Pancreas (tissue), 10 donors: ENCODE measurements at regions not wholly inside any gene's neighbourhood (a gene's known extent, or its start where the extent isn't known, plus 50 kb on each side); places are given as distances from the start of the nearest gene placed in this dataset.

ENCODE experiments used
- ATAC-seq, 4 donors: fragments of 200-7000 bp; cut with Tn5 transposase; one replicate each; pipeline versions ENCODE4 v1.8.0 to v1.9.1; 2020; ENCODE audit warnings: mild to moderate bottlenecking in 4 of 4, moderate library complexity in 4 of 4
- DNase-seq, 6 donors: peaks; one replicate each; pipeline ENCODE4 v3.0.0-alpha.2; 2020
- FAIRE-seq: peaks from 2 replicates; lab custom pipeline; 2012; peaks lifted over from hg19 to GRCh38; lab: Jason Lieb, UNC
- H3K27ac ChIP-seq, 4 donors: fragments of 200-600 bp; sonication (generic); 1 replicate in 3 of 4; 2 replicates in 1 of 4; pipeline versions ENCODE4 v1.5.0 to v1.8.0; 2020
- H3K27me3 ChIP-seq, 4 donors: fragments of 200-600 bp; one replicate each; pipeline ENCODE4 v1.8.0; 2021
- H3K36me3 ChIP-seq, 3 donors: fragments of 200-600 bp; sonication (generic) in 1 of 3; one replicate each; pipeline versions ENCODE4 v1.5.0 to v1.8.0; 2020 to 2021
- H3K4me1 ChIP-seq, 3 donors: fragments of 200-600 bp; one replicate each; pipeline ENCODE4 v1.8.0; 2021
- H3K4me3 ChIP-seq, 4 donors: fragments of 200-600 bp; sonication (generic) in 2 of 4; one replicate each; pipeline versions ENCODE4 v1.5.0 to v1.8.0; 2020 to 2021
- H3K9me3 ChIP-seq, 4 donors: fragments of 200-600 bp; one replicate each; pipeline ENCODE4 v1.8.0; 2021
- CTCF ChIP-seq, 4 donors: fragments of 200-600 bp; sonication (generic) in 3 of 4; IDR thresholded peaks; one replicate each; pipeline versions ENCODE4 v1.5.0 to v1.8.0; 2021; ENCODE audit warnings: antibody characterized with exemption in 4 of 4
- WGBS, 2 donors: extraction: QIAGEN DNeasy Blood & Tissue Kit; methylation state at CpG; one replicate each; pipeline ENCODE4 v1.1.7; 2013; 5-methylcytosine and 5-hydroxymethylcytosine counted together
- intact Hi-C, 3 donors: fragments of 100-400 bp; cut with DNase I; formaldehyde crosslinking; loops; one replicate each; pipeline versions ENCODE4 v1.11.1 to v1.14.2; 2022
- donor health status: healthy with polysubstance abuse.
- donor health status: DM: no; HTN: no; CAD: no; lungs with moderate emphysema.
- donor health status: DM: no; HTN: no; CAD: no.
- donor health status: control.
- donor health status: control.
- donor health status: Bipolar disorder and iron deficiency.
- donor health status: DM: yes; HTN: yes; CAD: no.
- donor health status: DM: no; HTN: no; CAD: no.
- donor health status: DM: no; HTN: no; CAD: no.
- donor health status: DM: yes; HTN: yes; CAD: no.

GRCh38 chr22:48199667-48200066 is 1437.2 kb downstream of the TBC1D22A start:
- no peaks in the 10 kb centered on the region for H3K36me3 ChIP-seq
- intact Hi-C loops = no loop called here
- ATAC-seq (no peak), DNase-seq (no peak), FAIRE-seq (no peak)
- H3K4me1 ChIP-seq = no peaks in the 10 kb centered on the region
- no peaks in the 10 kb centered on the region for H3K9me3 ChIP-seq
- no peak overlapping the region for H3K4me3 ChIP-seq
- 64 to 72% methylated on average over 7 of the region's 7 CpGs for WGBS, 2 donors
- peaks cover 0 to 4% (median 0%) of the 10 kb centered on the region in 4 donors for H3K27me3 ChIP-seq
- H3K27ac ChIP-seq = no peak overlapping the region
- TF ChIP-seq CTCF (IDR thresholded peaks at IDR 0.05) = no peak

- peak in 1 of 4 donors; percentile 30 for ATAC-seq
- no peaks in the 10 kb centered on the region for H3K36me3 ChIP-seq
- no peak overlapping the region for H3K27ac ChIP-seq
- FAIRE-seq = no peak
- no peaks in the 10 kb centered on the region for H3K9me3 ChIP-seq
- no peak for DNase-seq
- peaks cover 0 to 4% (median 0%) of the 10 kb centered on the region in 4 donors for H3K27me3 ChIP-seq
- WGBS, 2 donors = 54 to 59% methylated on average over 11 of the region's 11 CpGs
- no peak overlapping the region for H3K4me3 ChIP-seq
- TF ChIP-seq CTCF (IDR thresholded peaks at IDR 0.05) = no peak
- H3K4me1 ChIP-seq = no peaks in the 10 kb centered on the region
- intact Hi-C loops = no loop called here
Measured at GRCh38 chr22:48198489-48199459, 1436.3 kb downstream of the TBC1D22A start.

GRCh38 chr22:48197189-48197690 is 1434.8 kb downstream of the TBC1D22A start:
- 42 to 70% methylated on average over 2 of the region's 2 CpGs for WGBS, 2 donors
- no peak for FAIRE-seq

GRCh38 chr22:48192920-48193319 is 1430.5 kb downstream of the TBC1D22A start:
- H3K27ac ChIP-seq = no peak overlapping the region
- H3K36me3 ChIP-seq = no peaks in the 10 kb centered on the region
- FAIRE-seq (no peak), DNase-seq (no peak), ATAC-seq (no peak)
- intact Hi-C loops = no loop called here
- WGBS, 2 donors = 51 to 56% methylated on average over 3 of the region's 3 CpGs
- no peaks in the 10 kb centered on the region for H3K9me3 ChIP-seq
- H3K4me3 ChIP-seq = no peak overlapping the region
- no peak for TF ChIP-seq CTCF (IDR thresholded peaks at IDR 0.05)
- no peaks in the 10 kb centered on the region for H3K4me1 ChIP-seq
- H3K27me3 ChIP-seq = peaks cover 0 to 4% (median 0%) of the 10 kb centered on the region in 4 donors

More at GRCh38 chr22:48197189-48197690, 1434.8 kb downstream of the TBC1D22A start:
- ATAC-seq (no peak), DNase-seq (no peak)
- Histone ChIP-seq H3K4me1 (no peaks in the 10 kb centered on the region), H3K27ac (no peak overlapping the region), H3K27me3 (peaks cover 0 to 4% (median 0%) of the 10 kb centered on the region in 4 donors), H3K4me3 (no peak overlapping the region), H3K36me3 (no peaks in the 10 kb centered on the region), H3K9me3 (no peaks in the 10 kb centered on the region)
- intact Hi-C loops = no loop called here
- TF ChIP-seq CTCF (IDR thresholded peaks at IDR 0.05) = no peak
